Activated naive CD8-positive, alpha-beta T cell (primary cell): ENCODE measurements at regions not wholly inside any gene's neighbourhood (a gene's known extent, or its start where the extent isn't known, plus 50 kb on each side); places are given as distances from the start of the nearest gene placed in this dataset.

Source experiments
- H3K27ac Mint-ChIP-seq: one replicate; pipeline ENCODE4 v1.8.0; 2021; ENCODE audit warnings: mixed read lengths
- H3K27me3 Mint-ChIP-seq: one replicate; pipeline ENCODE4 v1.8.0; 2021; ENCODE audit warnings: mixed read lengths
- H3K36me3 Mint-ChIP-seq: one replicate; pipeline ENCODE4 v1.8.0; 2021; ENCODE audit warnings: mixed read lengths
- H3K4me1 Mint-ChIP-seq: one replicate; pipeline ENCODE4 v1.8.0; 2021; ENCODE audit warnings: low read depth, mixed read lengths
- H3K4me3 Mint-ChIP-seq: one replicate; pipeline ENCODE4 v1.8.0; 2021; ENCODE audit warnings: mild to moderate bottlenecking, mixed read lengths
- H3K9me3 Mint-ChIP-seq: one replicate; pipeline ENCODE4 v1.8.0; 2021; ENCODE audit warnings: low read depth, mixed read lengths

- H3K9me3 Mint-ChIP-seq = no peaks in the 10 kb centered on the region
- no peaks in the 10 kb centered on the region for H3K36me3 Mint-ChIP-seq
- no peak overlapping the region for H3K27ac Mint-ChIP-seq
- no peaks in the 10 kb centered on the region for H3K27me3 Mint-ChIP-seq
- no peaks in the 10 kb centered on the region for H3K4me1 Mint-ChIP-seq
- no peak overlapping the region for H3K4me3 Mint-ChIP-seq
These were observed 93.5 kb upstream of the CCDC28A start for GRCh38 chr6:138680085-138680484.

- Mint-ChIP-seq H3K27me3 (no peaks in the 10 kb centered on the region), H3K27ac (no peak overlapping the region), H3K9me3 (no peaks in the 10 kb centered on the region), H3K36me3 (no peaks in the 10 kb centered on the region), H3K4me3 (no peak overlapping the region), H3K4me1 (no peaks in the 10 kb centered on the region)
These were observed 91.9 kb upstream of the CCDC28A start for GRCh38 chr6:138681627-138682026.

GRCh38 chr6:138682704-138683527 is 90.7 kb upstream of the CCDC28A start:
- Mint-ChIP-seq H3K4me1 (no peaks in the 10 kb centered on the region), H3K27me3 (peaks cover 1% of the 10 kb centered on the region), H3K4me3 (no peak overlapping the region), H3K9me3 (no peaks in the 10 kb centered on the region), H3K27ac (no peak overlapping the region), H3K36me3 (no peaks in the 10 kb centered on the region)

- Mint-ChIP-seq H3K27ac (no peak overlapping the region), H3K27me3 (peaks cover 3% of the 10 kb centered on the region), H3K4me1 (no peaks in the 10 kb centered on the region), H3K36me3 (no peaks in the 10 kb centered on the region), H3K4me3 (no peak overlapping the region), H3K9me3 (no peaks in the 10 kb centered on the region)
These were observed 88.3 kb upstream of the CCDC28A start for GRCh38 chr6:138685257-138685656.

- Mint-ChIP-seq H3K36me3 (no peaks in the 10 kb centered on the region), H3K9me3 (no peaks in the 10 kb centered on the region), H3K27me3 (peaks cover 3% of the 10 kb centered on the region), H3K4me1 (no peaks in the 10 kb centered on the region), H3K4me3 (no peak overlapping the region), H3K27ac (no peak overlapping the region)
These were observed 87.8 kb upstream of the CCDC28A start for GRCh38 chr6:138685781-138686180.

GRCh38 chr6:138688580-138688979 is 85.0 kb upstream of the CCDC28A start:
- no peak overlapping the region for H3K27ac Mint-ChIP-seq
- H3K36me3 Mint-ChIP-seq = no peaks in the 10 kb centered on the region
- peaks cover 14% of the 10 kb centered on the region for H3K27me3 Mint-ChIP-seq
- no peak overlapping the region for H3K4me3 Mint-ChIP-seq
- H3K9me3 Mint-ChIP-seq = no peaks in the 10 kb centered on the region
- peaks cover 8% of the 10 kb centered on the region for H3K4me1 Mint-ChIP-seq

GRCh38 chr6:138689849-138690248 is 83.7 kb upstream of the CCDC28A start:
- Mint-ChIP-seq H3K4me3 (no peak overlapping the region), H3K27me3 (peaks cover 16% of the 10 kb centered on the region), H3K27ac (no peak overlapping the region), H3K36me3 (no peaks in the 10 kb centered on the region), H3K9me3 (no peaks in the 10 kb centered on the region), H3K4me1 (peaks cover 10% of the 10 kb centered on the region)

GRCh38 chr6:138690975-138691594 is 82.5 kb upstream of the CCDC28A start:
- H3K27me3 Mint-ChIP-seq = peaks cover 21% of the 10 kb centered on the region

GRCh38 chr6:138691595-138692057 is 81.9 kb upstream of the CCDC28A start:
- Mint-ChIP-seq H3K36me3 (no peaks in the 10 kb centered on the region), H3K27ac (no peak overlapping the region), H3K4me1 (peaks cover 10% of the 10 kb centered on the region), H3K9me3 (no peaks in the 10 kb centered on the region), H3K27me3 (peaks cover 23% of the 10 kb centered on the region), H3K4me3 (peak overlapping the region; percentile 84)

More at GRCh38 chr6:138690975-138691594, 82.5 kb upstream of the CCDC28A start:
- Mint-ChIP-seq H3K9me3 (no peaks in the 10 kb centered on the region), H3K4me3 (peak overlapping the region; percentile 84), H3K36me3 (no peaks in the 10 kb centered on the region), H3K4me1 (peaks cover 10% of the 10 kb centered on the region), H3K27ac (no peak overlapping the region)

- Mint-ChIP-seq H3K4me3 (peak overlapping the region; percentile 84), H3K36me3 (no peaks in the 10 kb centered on the region), H3K27me3 (peaks cover 25% of the 10 kb centered on the region), H3K27ac (no peak overlapping the region), H3K9me3 (no peaks in the 10 kb centered on the region), H3K4me1 (peaks cover 10% of the 10 kb centered on the region)
These were observed 81.3 kb upstream of the CCDC28A start for GRCh38 chr6:138692058-138692977.

GRCh38 chr6:138692978-138693909 is 80.3 kb upstream of the CCDC28A start:
- Mint-ChIP-seq H3K36me3 (no peaks in the 10 kb centered on the region), H3K27me3 (peaks cover 26% of the 10 kb centered on the region), H3K27ac (no peak overlapping the region), H3K9me3 (no peaks in the 10 kb centered on the region), H3K4me3 (peak overlapping the region; percentile 87), H3K4me1 (peaks cover 10% of the 10 kb centered on the region)

GRCh38 chr6:138695193-138695592 is 78.4 kb upstream of the CCDC28A start:
- H3K9me3 Mint-ChIP-seq = no peaks in the 10 kb centered on the region
- H3K27ac Mint-ChIP-seq = no peak overlapping the region
- no peaks in the 10 kb centered on the region for H3K36me3 Mint-ChIP-seq
- no peak overlapping the region for H3K4me3 Mint-ChIP-seq
- H3K4me1 Mint-ChIP-seq = peaks cover 10% of the 10 kb centered on the region
- peaks cover 24% of the 10 kb centered on the region for H3K27me3 Mint-ChIP-seq

- Mint-ChIP-seq H3K9me3 (peaks cover 18% of the 10 kb centered on the region), H3K4me3 (no peak overlapping the region), H3K4me1 (no peaks in the 10 kb centered on the region), H3K36me3 (peaks cover 12% of the 10 kb centered on the region), H3K27me3 (peaks cover 13% of the 10 kb centered on the region), H3K27ac (no peak overlapping the region)
These were observed 59.1 kb upstream of the CCDC28A start for GRCh38 chr6:138714493-138714892.

GRCh38 chr6:138716013-138716412 is 57.6 kb upstream of the CCDC28A start:
- H3K4me3 Mint-ChIP-seq = no peak overlapping the region
- peaks cover 12% of the 10 kb centered on the region for H3K36me3 Mint-ChIP-seq
- no peaks in the 10 kb centered on the region for H3K4me1 Mint-ChIP-seq
- H3K9me3 Mint-ChIP-seq = peaks cover 18% of the 10 kb centered on the region
- peaks cover 10% of the 10 kb centered on the region for H3K27me3 Mint-ChIP-seq
- H3K27ac Mint-ChIP-seq = no peak overlapping the region
